CD4-positive, alpha-beta T cell treated with Interleukin-17A for 4 hours (primary cell): ENCODE measurements at regions not wholly inside any gene's neighbourhood (a gene's known extent, or its start where the extent isn't known, plus 50 kb on each side); places are given as distances from the start of the nearest gene placed in this dataset.

Experiments used
- DNase-seq: peaks from one replicate; pipeline ENCODE4 v3.0.0-alpha.2; 2020; ENCODE audit warnings: mixed read lengths

GRCh38 chr3:168570404-168571155 is 474.9 kb upstream of the GOLIM4 start:
- DNase-seq: no peak

DNA sequence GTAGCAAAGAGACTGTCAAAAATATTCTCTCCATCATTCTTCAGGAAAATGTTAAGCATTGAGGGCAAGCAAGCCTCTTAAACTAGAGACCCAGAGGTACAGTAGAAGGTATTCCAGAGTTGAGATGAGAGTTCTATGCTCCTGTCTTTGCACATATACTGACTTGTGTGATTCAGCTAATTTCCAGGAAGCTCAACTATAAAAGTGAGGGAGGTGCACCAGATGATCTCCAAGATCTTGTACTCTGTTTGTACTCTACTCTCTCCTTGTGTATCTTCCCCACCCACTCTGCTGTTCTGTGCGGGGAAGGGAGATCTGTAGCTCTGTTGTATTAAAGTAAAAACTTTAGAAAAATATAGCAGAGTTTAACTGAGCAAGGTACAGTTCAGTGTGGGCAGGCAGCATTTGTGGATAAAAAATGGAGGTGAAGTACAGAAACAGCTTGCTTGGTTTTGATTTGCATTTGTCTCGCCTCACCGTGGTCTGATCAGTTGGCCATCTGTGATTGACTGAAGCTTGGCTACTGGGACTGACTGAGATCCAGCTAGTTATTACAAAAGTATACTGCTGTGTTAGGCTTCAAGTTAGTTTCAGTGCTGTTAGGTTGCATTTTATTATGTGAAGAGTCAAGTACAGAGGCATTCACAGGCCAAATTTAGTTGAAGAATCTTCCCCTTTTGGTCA is 463.1 kb upstream of the GOLIM4 start:
- DNase-seq: no peak

- no peak for DNase-seq
These were observed 456.5 kb upstream of the GOLIM4 start for GRCh38 chr3:168552251-168552650.

DNA sequence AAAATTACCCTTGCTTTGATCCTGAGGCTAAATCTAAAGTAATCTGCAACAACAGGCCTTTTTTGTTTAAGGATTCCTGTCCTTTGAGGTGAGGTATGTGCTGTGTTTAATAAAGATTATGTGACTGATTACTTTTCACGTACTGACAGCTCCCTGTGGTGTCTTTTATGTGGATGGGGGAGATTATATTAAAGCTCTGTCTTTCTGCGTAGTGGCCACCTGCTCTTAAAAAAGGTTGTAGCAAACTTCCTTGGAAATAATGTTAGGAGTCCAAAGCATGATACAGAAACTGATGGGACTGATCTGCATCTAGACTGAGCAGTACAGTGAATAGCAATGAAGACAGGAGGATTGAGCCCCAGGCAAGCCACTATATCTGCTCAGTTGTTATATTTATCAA is 453.0 kb upstream of the GOLIM4 start:
- DNase-seq: no peak

DNA sequence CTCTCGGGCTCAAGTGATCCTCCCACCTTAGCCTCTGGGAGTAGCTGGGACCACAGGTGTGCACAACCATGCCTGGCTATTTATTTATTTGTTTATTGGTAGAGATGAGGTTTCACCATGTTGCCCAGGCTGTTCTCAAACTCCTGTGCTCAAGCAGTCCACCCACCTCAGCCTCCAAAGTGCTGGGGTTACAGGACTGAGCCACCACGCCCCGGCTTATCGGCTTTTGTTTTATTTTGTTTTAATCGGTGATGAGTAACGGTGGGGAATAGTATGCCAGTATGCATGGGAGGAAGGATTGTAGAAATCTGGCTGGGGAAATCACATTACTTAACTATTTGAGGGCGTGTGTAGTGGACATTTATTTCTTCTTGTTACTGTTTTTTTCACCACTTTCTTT is 451.0 kb upstream of the GOLIM4 start:
- DNase-seq: no peak

GRCh38 chr3:168545591-168545990 is 449.9 kb upstream of the GOLIM4 start:
- no peak for DNase-seq

DNA sequence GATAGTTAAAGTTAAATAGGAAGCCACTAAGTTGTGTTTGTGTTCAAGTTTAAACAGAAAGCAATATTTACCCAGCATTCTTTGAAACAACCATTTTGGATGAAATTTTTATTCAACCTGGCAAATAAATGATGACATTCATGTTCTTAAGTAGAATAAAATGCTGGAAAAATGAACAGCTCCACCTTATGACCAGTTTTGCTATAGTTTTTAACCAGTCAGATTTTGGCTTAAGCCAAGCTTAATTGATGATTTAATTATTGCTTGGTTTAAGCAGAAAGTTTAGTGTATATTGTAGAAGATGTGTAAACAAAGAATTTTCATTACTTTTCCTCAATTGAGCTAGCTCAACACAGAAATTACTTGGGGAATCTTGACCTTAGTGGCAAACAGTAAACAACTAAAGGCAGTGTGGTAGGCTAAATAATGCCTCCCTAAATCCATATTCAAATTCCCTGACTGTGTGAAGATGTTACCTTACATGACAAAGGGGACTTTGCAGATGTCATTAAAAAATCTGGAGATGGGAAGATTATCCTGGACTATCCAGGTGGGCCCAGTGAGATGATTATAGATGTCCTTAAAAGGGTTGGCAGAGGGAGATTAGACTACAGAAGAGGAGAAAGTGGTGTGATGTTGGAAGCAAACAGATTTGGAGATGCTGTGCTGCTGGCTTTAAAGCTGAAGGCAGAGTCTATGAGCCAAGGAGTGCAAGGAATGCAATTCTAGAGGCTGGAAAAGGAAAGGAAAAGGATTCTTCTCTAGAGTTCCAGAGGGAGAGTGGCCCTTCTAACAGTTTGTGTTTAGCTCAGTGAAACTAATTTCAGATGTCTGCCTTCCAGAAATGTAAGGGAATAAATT is 448.6 kb upstream of the GOLIM4 start:
- no peak for DNase-seq

DNA sequence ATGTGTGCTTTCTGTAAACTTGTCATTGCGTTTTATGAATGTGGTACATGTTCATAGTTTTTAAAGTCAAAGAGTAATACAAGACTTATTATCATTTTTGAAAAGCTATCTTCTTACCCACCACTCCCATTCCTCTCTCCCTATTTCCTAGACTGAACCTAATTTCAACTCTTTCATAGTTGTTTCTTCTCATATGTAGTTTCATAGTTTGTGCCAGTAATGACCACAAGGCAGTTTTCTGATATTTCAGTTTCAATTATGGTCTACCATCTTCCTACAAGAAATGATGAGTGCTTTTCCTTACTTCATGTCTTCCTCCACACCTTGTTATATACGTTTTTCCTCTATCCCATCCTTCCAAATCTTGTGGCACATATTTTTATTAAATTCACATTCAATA is 445.0 kb upstream of the GOLIM4 start:
- no peak for DNase-seq

- DNase-seq: no peak
These were observed 444.2 kb upstream of the GOLIM4 start for GRCh38 chr3:168539909-168540308.

DNA sequence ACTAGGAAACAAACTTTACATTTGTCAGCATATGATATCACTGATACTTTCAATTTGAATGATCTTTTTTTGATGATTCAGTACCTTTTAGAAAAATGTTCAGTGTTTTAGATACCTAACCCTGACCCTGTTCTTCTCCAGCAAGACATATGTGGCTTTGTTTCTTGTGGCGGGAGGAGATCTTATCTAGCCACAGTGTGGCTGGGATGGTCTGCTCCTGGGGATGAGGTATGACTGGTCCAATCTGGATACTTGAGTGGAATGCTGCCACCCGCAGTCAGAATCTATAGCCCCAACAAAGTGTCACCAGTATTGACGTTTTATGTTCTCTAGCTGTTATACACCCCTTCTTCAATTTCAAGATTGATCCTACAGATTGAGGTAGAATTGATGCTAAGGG is 439.0 kb upstream of the GOLIM4 start:
- no peak for DNase-seq

- DNase-seq: no peak
These were observed 437.9 kb upstream of the GOLIM4 start for GRCh38 chr3:168533600-168533999.

- no peak for DNase-seq
These were observed 436.4 kb upstream of the GOLIM4 start for GRCh38 chr3:168532135-168532534.

DNA sequence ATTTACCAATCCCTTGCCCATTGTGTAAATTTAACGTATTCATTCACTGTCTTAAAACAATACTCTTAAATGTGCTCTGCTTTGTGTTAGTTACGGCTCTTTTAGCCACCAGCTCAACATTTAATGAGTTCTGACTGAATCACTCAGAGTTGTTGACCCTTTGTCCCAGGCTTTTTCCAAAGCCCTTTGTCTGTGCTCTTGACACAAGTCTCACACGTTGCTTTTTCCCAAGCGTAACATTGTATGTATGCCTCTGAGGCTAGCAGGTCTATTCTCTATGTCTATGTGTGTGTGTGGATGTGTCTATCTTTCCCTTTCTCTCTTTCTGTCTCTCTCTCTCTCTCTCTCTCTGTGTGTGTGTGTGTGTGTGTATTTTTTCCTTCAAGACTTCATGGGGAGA is 435.4 kb upstream of the GOLIM4 start:
- DNase-seq: no peak

DNA sequence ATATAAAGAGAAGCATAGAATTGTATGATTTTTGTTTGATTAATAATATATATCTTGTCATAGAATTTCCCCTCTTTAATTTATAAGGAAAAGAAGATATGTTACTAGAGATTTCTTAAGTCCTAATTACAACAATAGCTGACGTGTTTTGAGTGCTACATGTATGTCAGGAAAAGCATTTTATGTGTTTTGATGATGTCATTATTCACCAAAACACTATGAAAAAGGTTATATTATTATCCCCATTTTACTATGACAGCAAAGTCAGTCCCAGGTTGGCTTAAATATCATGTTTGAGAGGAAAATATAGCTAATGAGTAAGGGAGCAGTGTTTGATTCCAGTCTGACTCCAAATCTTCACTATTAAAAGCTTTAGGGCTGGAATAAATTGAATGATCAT is 428.4 kb upstream of the GOLIM4 start:
- no peak for DNase-seq

DNA sequence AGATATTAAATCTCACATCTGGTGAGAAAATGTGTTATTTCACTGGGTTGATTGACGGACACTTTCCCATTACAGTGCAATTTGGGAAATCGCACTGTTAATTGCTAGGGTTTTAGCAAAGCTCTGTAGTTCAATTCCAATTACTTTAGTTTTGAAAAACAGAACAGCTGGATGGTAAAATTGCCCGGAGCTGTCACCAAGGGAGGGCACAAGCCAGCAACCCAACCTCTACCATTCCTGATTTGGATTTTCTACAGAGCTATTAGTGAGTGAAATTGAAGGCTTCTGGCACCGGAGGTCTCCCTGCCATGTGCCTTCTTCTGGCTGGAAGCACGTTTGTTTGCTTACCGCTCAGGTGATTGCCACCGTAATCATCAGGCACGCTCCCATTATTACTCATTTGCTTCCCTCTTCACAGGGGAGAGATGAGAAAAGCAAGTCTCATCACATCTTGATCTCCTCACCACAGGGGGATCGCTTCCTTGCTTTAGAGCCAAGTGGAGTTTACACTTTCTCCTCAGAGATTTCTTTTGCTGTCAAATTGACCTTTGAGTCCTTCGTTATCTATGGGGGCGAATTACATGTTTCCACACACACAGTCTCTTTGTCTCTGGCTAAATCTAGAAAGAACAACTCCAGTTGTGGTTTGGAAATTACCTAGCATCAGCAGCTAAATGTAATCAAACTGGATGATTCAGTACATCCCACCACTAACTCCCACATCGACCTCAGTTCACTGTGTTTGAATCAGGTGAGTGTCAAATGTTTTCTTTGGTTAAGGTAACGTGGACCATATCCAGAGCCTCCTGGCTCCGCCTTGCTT is 421.7 kb upstream of the GOLIM4 start:
- DNase-seq: no peak

- no peak for DNase-seq
These were observed 418.5 kb upstream of the GOLIM4 start for GRCh38 chr3:168514252-168514651.

GRCh38 chr3:168512802-168513201 is 417.1 kb upstream of the GOLIM4 start:
- DNase-seq: no peak

DNA sequence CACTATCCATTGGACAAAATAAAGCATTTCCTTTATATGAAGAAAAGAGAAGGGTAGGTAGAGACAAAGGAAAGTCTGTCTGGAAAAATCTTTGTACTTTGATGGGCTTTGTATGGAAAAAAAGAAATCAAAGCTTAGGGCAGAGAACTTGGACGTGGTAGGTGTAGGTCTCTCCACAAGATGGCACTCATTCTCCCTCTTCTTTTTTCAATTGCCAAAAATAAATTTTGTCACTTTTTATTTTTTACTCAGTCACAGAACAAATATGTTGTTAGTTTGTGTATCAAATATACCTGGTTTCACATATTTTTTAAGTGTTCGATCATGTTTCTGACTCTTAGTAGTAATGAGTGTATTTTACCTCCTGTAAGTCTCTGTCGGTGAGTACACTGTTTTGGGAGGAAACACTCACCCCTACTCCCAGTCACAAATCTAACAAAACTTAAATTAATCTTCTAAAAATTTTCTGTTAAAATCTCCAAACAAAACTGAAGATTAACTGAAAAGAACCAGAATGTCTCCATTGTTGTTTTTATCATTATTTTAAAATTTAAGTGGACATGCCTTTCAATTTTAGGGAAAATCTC is 415.8 kb upstream of the GOLIM4 start:
- DNase-seq: no peak

DNA sequence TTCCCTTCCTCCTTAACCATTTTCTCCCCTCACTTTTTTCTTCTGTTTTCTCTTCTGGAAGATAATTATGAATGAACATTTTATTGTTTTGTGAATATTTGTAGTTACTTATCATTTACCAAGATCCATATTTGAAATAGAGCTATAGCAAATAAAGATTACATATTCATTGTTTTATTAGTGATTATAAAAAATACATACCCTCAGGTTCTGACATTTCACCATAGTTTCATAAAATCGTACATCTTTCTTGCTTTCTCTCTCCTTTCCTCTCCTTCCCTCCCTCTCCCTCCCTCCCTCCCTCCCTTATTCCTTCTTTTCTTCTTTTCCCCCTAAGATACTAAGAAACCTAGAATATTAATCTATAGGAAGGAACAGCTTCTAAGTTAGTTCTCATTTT is 410.9 kb upstream of the GOLIM4 start:
- no peak for DNase-seq

DNA sequence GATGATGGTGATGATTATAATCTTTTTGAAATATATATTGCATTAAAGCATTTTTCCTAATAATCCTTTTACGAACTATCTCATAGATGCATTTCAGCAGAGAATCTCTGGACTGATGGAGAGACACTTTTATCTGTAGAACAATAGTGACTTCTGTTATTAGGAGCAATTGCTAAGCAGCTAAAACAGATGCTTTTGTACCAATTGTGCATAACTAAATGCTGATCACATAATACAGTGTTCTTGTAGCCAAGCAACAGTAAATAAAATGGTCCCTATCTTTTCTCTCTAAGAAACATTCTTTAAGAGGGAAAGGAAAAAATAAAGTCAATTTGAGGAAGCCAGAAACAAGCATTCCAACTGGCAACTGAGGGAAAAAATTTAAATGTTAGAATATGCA is 405.8 kb upstream of the GOLIM4 start:
- DNase-seq: no peak

GRCh38 chr3:168498194-168498593 is 402.5 kb upstream of the GOLIM4 start:
- DNase-seq: no peak

DNA sequence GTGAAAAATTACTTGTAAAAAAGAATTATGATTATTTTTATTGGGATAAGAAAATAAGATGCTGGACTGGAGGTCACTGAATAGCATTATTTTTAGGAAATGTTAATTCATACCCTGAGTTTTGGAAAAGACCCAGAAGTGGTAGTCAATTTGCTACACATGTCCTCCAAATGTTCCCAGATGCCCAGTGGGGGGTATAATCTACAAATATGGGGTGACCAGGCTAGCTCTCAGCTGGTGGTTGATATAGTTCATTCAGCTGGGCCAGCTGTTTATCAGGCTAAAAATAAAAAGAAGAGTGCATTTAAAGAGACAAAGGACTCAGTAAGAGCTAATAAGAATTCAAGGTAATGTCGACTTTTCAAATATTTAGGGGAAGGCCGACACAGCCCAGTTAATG is 402.0 kb upstream of the GOLIM4 start:
- no peak for DNase-seq

- DNase-seq: no peak
These were observed 401.5 kb upstream of the GOLIM4 start for GRCh38 chr3:168497183-168497582.
